GM21367 (cell line): ENCODE measurements at regions not wholly inside any gene's neighbourhood (a gene's known extent, or its start where the extent isn't known, plus 50 kb on each side); places are given as distances from the start of the nearest gene placed in this dataset.

ENCODE experiments used
- ATAC-seq: cut with Tn5 transposase; IDR thresholded peaks from one replicate; pipeline ENCODE4 v1.9.1; 2021; ENCODE audit not compliant: unreplicated experiment

GRCh38 chr5:155903791-155904190, 423.2 kb upstream of the SGCD start:
- no peak for ATAC-seq

DNA sequence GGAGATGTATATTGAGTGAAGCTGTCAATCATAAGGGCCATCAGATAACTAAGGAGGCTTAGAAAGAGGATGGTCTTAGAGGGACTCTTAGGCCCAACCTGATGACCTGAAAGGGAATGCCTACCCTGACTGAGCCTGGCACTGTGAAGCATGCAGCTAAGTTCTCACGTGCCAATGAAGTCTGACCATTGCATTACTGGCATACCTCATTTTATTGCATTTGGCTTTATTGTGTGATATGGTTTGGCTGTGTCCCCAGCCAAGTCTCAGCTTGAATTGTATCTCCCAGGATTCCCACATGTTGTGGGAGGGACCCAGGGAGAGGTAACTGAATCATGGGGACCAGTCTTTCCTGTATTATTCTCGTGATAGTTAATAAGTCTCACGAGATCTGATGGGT, 421.6 kb upstream of the SGCD start:
- no peak for ATAC-seq

- no peak for ATAC-seq
These were observed 420.9 kb upstream of the SGCD start for GRCh38 chr5:155906046-155906445.

GRCh38 chr5:155908543-155908942, 418.4 kb upstream of the SGCD start:
- ATAC-seq = no peak

GRCh38 chr5:155912291-155912690, 414.7 kb upstream of the SGCD start:
- ATAC-seq = no peak

DNA sequence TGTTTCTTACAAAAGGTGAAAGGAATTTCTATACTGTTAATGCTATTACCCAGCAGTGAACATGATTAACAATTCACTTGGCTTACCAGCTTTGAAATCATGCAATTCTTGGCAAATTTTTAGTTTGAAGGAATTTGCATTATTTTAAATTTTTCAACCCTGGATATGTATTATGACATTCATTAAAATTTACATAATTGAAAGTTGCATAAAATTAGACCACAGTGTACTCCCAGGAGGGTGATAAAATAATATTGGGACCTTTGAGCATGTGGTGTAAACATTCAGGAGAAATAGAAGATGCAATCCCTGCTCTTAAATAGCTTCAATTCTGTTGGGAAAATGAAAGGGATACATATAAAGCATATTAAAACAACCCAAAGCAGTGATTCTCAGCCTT, 412.2 kb upstream of the SGCD start:
- no peak for ATAC-seq

- ATAC-seq = no peak
These were observed 411.4 kb upstream of the SGCD start for GRCh38 chr5:155915601-155916000.

DNA sequence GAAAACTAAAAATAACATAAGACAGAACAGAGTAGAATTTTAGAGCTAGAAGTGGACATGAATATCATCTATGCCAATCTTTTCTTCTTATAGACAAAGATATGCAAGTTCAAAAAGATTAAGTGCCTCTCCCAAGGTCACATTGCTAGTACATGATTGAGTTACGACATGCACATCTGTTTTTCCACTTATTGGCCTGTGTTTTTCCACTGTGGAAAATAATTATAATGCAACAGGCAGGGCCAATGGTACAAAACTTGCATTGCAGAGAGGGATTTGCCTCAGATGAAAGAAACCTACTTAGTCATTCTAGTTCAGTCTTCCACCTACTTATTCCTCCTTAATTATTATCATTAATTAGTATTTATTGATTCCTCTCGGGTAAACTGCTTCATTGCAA, 407.8 kb upstream of the SGCD start:
- no peak for ATAC-seq

- no peak for ATAC-seq
These were observed 407.2 kb upstream of the SGCD start for GRCh38 chr5:155919725-155920124.

DNA sequence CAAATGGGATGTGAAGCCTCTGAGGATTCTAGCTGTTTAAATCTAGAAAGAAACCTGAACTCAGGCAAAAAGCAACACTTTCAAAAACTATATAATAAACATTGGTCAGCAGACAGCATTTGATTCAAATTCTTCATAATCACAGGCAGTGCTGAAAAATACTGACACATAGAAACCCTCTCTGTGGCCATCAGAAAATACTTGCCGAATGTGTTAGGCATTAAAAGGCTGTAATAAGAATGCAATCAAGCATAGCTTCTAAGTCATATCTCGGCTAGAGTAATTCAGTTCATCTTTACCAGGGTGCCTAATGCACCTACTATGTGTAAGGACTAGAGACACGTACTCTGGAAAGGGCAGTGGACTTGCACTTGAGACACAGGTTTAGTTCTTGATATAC, 405.3 kb upstream of the SGCD start:
- ATAC-seq = no peak

DNA sequence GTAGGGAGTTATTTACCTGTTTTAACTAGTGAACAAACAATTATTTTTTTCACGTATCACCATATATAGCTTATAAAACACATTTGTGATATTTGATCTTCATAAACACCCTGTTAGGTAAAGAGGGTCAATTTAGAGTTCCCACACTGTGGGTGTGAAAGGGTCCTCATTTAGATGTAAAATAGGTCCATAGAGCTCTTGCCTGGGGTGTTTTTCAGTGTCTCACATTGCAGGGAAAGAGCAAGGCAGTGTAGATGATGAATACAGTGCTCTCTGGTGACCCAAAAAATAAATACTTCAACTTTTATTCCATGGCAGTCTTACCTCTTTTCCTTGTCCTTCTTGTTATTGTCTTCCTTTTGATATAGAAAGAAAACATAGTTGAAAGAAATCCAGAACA, 403.2 kb upstream of the SGCD start:
- ATAC-seq = no peak

DNA sequence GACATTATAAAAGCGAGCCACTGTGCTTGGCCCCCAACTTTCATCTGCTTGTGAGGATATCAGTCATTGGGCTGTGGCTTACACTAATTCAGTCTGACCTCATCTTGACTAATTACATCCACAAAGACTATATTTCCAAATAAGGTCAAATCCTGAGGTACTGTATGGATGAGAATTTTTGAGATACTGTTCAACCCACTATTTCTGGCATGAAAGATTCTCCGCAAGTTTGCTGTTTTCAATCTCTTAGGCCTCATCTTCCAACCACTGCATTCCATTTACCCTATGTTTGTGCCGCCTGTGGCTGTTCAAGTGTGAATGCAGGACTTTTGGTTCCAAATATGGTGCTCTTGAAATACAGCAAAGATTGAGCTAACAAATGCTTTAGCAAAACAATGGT, 400.9 kb upstream of the SGCD start:
- no peak for ATAC-seq

DNA sequence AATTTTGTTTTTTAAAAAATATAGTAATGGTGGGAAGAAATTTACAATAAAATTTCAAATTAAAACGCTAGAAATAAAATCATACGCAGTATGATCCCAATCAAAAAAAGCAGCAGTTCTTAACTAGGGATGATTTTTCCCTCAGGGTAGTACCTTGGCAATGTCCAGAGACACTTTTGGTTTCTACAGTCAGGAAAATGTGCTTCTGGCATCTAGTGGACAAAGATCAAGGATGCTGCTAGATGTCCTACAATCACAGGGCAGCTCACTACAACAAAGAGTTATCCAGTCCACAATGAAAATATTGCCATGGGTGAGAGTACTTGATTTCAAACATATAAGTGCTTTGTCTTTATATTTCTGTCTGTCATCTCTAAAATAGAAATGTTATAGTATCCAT, 400.2 kb upstream of the SGCD start:
- ATAC-seq = no peak

GRCh38 chr5:155929112-155929511, 397.9 kb upstream of the SGCD start:
- no peak for ATAC-seq

DNA sequence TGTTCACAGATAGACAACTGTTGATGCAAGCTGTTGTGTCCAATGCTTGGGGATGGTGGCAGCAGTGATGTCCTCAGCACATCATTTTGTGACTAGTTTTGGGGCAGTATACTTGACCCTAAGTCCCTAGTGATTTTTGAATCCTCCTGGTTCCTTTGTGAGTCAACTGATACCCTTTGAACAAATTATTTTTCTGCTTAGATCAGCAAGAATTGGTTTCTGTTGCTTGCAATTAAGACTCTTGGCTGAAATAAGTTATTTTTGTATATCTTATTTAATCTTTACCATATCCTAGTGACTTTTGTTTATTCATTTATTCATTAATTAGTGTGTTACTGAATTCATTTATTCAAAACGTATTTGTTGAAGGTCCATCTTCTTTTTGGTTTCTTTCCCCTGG, 392.0 kb upstream of the SGCD start:
- no peak for ATAC-seq

DNA sequence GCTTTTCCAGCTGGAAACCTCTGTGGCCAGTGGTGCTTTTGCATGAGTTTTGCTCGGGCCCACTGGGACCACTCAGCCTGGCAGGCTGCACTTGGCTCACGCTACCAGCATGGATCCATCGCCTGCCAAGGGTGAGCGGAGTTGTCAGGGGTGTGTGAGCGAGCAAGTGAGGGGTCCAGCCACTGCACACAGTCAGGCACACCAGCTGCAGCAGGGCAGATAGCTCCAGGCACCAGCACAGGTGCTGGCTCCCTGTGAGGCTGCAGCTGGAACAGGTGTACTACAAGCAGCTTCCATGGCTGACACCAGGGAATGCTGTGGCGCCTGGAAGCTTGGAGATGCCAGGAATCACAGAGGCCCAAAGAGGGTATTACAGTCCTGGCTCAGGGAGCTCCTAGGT, 391.2 kb upstream of the SGCD start:
- ATAC-seq = no peak

DNA sequence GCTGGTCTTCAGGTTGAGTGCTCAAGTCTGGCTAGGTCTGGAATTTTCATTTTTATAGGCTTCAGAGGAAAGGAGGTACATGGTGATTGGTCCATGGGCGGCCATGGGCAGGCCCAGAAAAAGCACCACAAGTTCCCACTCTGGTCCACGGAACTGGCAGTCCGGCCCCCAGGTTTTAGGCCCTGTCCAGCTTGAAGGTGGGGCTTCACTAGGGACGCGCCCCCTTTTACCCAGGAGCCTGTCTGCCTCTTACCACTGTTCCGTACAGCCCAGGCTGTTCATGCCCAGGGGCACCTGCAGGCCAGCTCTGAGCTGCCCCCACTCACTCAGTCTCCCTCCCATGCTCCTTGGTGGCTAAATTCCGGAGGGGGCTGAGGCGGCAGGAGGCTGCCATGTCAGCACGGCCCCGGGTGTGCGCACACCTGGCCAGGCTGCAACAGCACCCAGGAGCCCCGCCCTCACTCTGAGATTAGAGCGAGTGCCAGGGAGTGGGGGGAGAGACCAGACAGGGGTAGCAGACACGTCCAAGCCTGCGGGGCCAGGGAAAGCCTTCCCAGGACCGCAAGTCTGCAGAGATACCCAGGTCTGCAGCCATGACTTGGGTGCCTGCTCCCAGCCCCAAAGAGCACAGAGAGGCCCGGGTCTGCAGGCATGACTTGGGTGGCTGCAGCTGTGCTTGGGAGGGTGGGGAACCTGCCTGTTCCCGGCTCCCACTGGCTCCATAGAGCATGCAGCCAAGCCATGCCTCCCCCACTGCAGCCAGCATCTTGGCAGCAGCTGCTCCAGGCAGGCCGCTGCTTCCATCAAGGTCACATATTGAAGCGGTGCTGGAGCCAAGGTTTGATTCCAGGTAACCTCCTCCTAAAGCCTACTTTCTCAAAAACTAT, 390.2 kb upstream of the SGCD start:
- ATAC-seq = no peak

- ATAC-seq = no peak
These were observed 388.9 kb upstream of the SGCD start for GRCh38 chr5:155938051-155938450.

DNA sequence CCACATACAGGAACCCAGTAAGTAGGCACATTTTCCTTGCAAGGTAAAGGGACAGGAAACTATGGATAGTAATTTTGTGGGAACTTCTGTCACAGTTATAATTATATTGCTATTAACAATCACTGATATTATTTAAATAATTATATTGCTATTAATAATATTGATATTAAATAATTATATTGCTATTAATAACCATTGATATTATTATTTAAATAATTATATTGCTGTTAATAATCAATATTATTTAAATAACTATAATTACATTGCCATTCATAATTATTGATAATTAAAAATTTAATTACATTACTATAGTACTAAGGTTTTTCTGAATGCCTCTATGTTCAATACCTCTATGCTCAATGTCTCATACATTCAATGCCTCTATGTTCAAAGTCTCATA, 385.6 kb upstream of the SGCD start:
- ATAC-seq = no peak

GRCh38 chr5:155943516-155944407, 383.2 kb upstream of the SGCD start:
- peak; percentile 83 for ATAC-seq

DNA sequence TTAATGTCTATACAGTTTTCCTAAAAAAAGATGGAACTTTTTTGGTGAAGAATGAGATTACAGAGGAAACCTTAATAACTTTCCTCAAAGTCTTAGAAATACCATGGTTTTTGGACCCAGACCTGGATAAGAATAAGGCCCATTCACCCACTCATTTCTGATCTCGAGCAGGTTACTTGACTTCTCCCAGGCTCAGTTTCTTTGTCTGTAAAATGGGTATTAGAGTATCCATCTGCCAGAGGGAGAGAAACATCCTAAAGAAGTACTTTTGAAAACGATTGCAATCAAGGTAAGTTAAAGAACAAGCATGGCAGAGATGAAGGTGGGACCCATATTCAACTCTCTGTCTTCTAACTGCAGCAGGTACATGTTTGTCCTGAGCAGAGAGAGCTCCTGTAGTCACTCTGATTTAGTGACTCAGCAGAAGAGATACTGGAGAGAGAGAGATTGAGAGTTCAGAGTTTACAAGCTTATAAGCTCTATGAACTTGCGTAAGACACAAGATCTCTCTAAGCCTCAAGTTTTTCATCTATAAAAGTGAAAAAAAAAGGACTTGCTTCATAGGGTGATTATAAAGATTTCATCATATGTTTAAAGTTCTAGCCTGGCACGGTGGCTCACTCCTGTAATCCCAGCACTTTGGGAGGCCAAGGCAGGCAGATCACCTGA, 379.4 kb upstream of the SGCD start:
- ATAC-seq = no peak

DNA sequence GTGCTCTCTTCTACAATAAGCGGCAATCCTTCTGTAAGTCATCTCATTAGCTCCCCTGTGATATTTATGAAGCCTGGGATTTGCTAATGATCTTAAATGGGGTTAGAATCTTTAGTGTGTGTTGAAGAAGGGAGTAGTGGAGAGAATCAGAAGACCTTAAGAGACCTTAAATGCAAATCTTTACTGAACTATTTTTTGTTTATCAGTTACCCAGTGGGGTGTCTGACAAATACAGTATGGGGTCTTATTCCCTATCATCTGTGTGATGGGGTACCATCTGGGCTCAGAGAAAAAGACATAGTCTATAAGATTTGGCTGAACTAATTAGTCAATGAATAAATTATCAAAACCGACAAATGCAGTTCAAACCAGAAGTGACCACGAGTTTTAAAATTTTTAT, 378.4 kb upstream of the SGCD start:
- no peak for ATAC-seq
